NK-92 (cell line): ENCODE measurements at regions not wholly inside any gene's neighbourhood (a gene's known extent, or its start where the extent isn't known, plus 50 kb on each side); places are given as distances from the start of the nearest gene placed in this dataset.
"Not testable (repeated sequence)": the region's sequence is repeated elsewhere in the genome, so short reads cannot be mapped to it uniquely, and the experiment has no call there.

Source experiments
- DNase-seq: peaks from one replicate; lab custom pipeline; 2025; ENCODE audit not compliant: unreplicated experiment; lab: John Stamatoyannopoulos, UW

GRCh38 chr12:75742048-75742447, 230.6 kb upstream of the KRR1 start:
- DNase-seq, result no peak

- DNase-seq, result no peak
Measured at GRCh38 chr12:75739912-75740311, 228.5 kb upstream of the KRR1 start.

- DNase-seq, result not testable (repeated sequence)
Measured at GRCh38 chr12:75739098-75739497, 227.7 kb upstream of the KRR1 start.

GRCh38 chr12:75738486-75738885, 227.1 kb upstream of the KRR1 start:
- DNase-seq, result no peak

GRCh38 chr12:75735853-75736252, 224.4 kb upstream of the KRR1 start:
- DNase-seq, result no peak

- no peak for DNase-seq
Measured at GRCh38 chr12:75728826-75729225, 217.4 kb upstream of the KRR1 start.

- no peak for DNase-seq
Measured at GRCh38 chr12:75727577-75727976, 216.2 kb upstream of the KRR1 start.

- no peak for DNase-seq
Measured at GRCh38 chr12:75725521-75726111, 214.2 kb upstream of the KRR1 start.

GRCh38 chr12:75724928-75725312, 213.5 kb upstream of the KRR1 start:
- no peak for DNase-seq

- no peak for DNase-seq
Measured at GRCh38 chr12:75724307-75724927, 213.0 kb upstream of the KRR1 start.

GRCh38 chr12:75722714-75723200, 211.3 kb upstream of the KRR1 start:
- no peak for DNase-seq

- DNase-seq, result no peak
Measured at GRCh38 chr12:75721796-75722195, 210.4 kb upstream of the KRR1 start.

GRCh38 chr12:75720812-75721641, 209.6 kb upstream of the KRR1 start:
- no peak for DNase-seq

- DNase-seq, result no peak
Measured at GRCh38 chr12:75717902-75718301, 206.5 kb upstream of the KRR1 start.

- DNase-seq, result no peak
Measured at GRCh38 chr12:75716291-75717025, 205.0 kb upstream of the KRR1 start.

- DNase-seq, result no peak
Measured at GRCh38 chr12:75715682-75716081, 204.3 kb upstream of the KRR1 start.

- no peak for DNase-seq
Measured at GRCh38 chr12:75715323-75715644, 203.9 kb upstream of the KRR1 start.

GRCh38 chr12:75714462-75715322, 203.3 kb upstream of the KRR1 start:
- no peak for DNase-seq

GRCh38 chr12:75713434-75713833, 202.0 kb upstream of the KRR1 start:
- DNase-seq, result no peak

- no peak for DNase-seq
Measured at GRCh38 chr12:75712223-75712622, 200.8 kb upstream of the KRR1 start.

- no peak for DNase-seq
Measured at GRCh38 chr12:75711271-75711670, 199.9 kb upstream of the KRR1 start.
